Neuronal stem cell (in vitro differentiated cells): ENCODE measurements at regions not wholly inside any gene's neighbourhood (a gene's known extent, or its start where the extent isn't known, plus 50 kb on each side); places are given as distances from the start of the nearest gene placed in this dataset.

Experiments used
- DNase-seq: peaks from one replicate; pipeline ENCODE4 v3.0.0-alpha.2; 2013; ENCODE audit warnings: low spot score
- H2AFZ ChIP-seq: one replicate; pipeline ENCODE4 v1.6.1; 2013; ENCODE audit warnings: mild to moderate bottlenecking, low read length, inconsistent platforms
- H2AK5ac ChIP-seq: 2 replicates; pipeline ENCODE4 v1.6.1; 2013; ENCODE audit warnings: low read depth, mild to moderate bottlenecking, inconsistent platforms, low read length, moderate library complexity, mixed read lengths
- H2BK120ac ChIP-seq: 2 replicates; pipeline ENCODE4 v1.6.1; 2013; ENCODE audit warnings: low read depth, mild to moderate bottlenecking, inconsistent platforms, low read length, moderate library complexity, mixed read lengths
- H2BK12ac ChIP-seq: one replicate; pipeline ENCODE4 v1.6.1; 2013; ENCODE audit warnings: low read length, inconsistent platforms
- H2BK15ac ChIP-seq: 2 replicates; pipeline ENCODE4 v1.6.1; 2013; ENCODE audit warnings: mild to moderate bottlenecking, low read length, inconsistent platforms, mixed read lengths
- H2BK5ac ChIP-seq: one replicate; pipeline ENCODE4 v1.6.1; 2013; ENCODE audit warnings: inconsistent platforms, mild to moderate bottlenecking, low read length, moderate library complexity
- H3K14ac ChIP-seq: one replicate; pipeline ENCODE4 v1.6.1; 2013; ENCODE audit warnings: low read length, inconsistent platforms
- H3K18ac ChIP-seq: 2 replicates; pipeline ENCODE4 v1.6.1; 2013; ENCODE audit warnings: low read length, inconsistent platforms
- H3K23ac ChIP-seq: 2 replicates; pipeline ENCODE4 v1.6.1; 2013; ENCODE audit warnings: low read depth, mild to moderate bottlenecking, mixed read lengths, low read length, inconsistent platforms; ENCODE audit not compliant: poor library complexity
- H3K27ac ChIP-seq: replicated peaks from 3 replicates; pipeline ENCODE4 v1.5.1; 2013; ENCODE audit warnings: low read length, inconsistent platforms
- H3K27me3 ChIP-seq, 3 experiments: 2 replicates each; pipeline ENCODE4 v1.6.1; 2013; ENCODE audit warnings: low read length in 3 of 3, mild to moderate bottlenecking in 2 of 3, inconsistent platforms in 1 of 3, low read depth in 1 of 3, mixed read lengths in 1 of 3, moderate library complexity in 1 of 3; ENCODE audit not compliant: control insufficient read depth in 3 of 3, insufficient read depth in 3 of 3
- H3K36me3 ChIP-seq, 2 donors: replicated peaks in 1 of 2; 2 replicates each; pipeline ENCODE4 v1.6.1; 2013; ENCODE audit warnings: low read length in 2 of 2; ENCODE audit not compliant: control insufficient read depth in 2 of 2, insufficient read depth in 2 of 2
- H3K4ac ChIP-seq: 2 replicates; pipeline ENCODE4 v1.6.1; 2013; ENCODE audit warnings: inconsistent platforms, mild to moderate bottlenecking, low read length, moderate library complexity
- H3K4me1 ChIP-seq, 2 donors: 1 replicate in 1 of 2; 2 replicates in 1 of 2; pipeline ENCODE4 v1.6.1; 2013; ENCODE audit warnings: low read length in 2 of 2, low read depth in 1 of 2; ENCODE audit not compliant: control insufficient read depth in 2 of 2, insufficient read depth in 1 of 2
- H3K4me2 ChIP-seq: one replicate; pipeline ENCODE4 v1.6.1; 2013; ENCODE audit warnings: mild to moderate bottlenecking, low read length, inconsistent platforms; ENCODE audit not compliant: insufficient read depth, poor library complexity, severe bottlenecking
- H3K4me3 ChIP-seq, 2 donors: 2 replicates each; pipeline ENCODE4 v1.5.1; 2013; ENCODE audit warnings: low read length in 2 of 2, mild to moderate bottlenecking in 2 of 2, inconsistent platforms in 1 of 2, moderate library complexity in 1 of 2
- H3K79me1 ChIP-seq: one replicate; pipeline ENCODE4 v1.6.1; 2013; ENCODE audit warnings: low read depth, mild to moderate bottlenecking, inconsistent platforms, low read length, moderate library complexity
- H3K9ac ChIP-seq: one replicate; pipeline ENCODE4 v1.6.1; 2013; ENCODE audit warnings: mild to moderate bottlenecking, low read depth, low read length, inconsistent platforms; ENCODE audit not compliant: poor library complexity
- H3K9me3 ChIP-seq, 2 donors: replicated peaks in 1 of 2; 2 replicates each; pipeline versions ENCODE3 to v1.6.1; 2013; ENCODE audit warnings: low read length in 2 of 2, mild to moderate bottlenecking in 2 of 2, inconsistent platforms in 1 of 2, low read depth in 1 of 2, mixed read lengths in 1 of 2, moderate library complexity in 1 of 2; ENCODE audit not compliant: control insufficient read depth in 2 of 2, insufficient read depth in 1 of 2
- H4K8ac ChIP-seq: one replicate; pipeline ENCODE4 v1.6.1; 2013; ENCODE audit warnings: low read depth, mild to moderate bottlenecking, inconsistent platforms, low read length, moderate library complexity
- H4K91ac ChIP-seq: one replicate; pipeline ENCODE4 v1.6.1; 2013; ENCODE audit warnings: low read length, low read depth, mild to moderate bottlenecking, inconsistent platforms; ENCODE audit not compliant: poor library complexity
- WGBS, 2 donors: extraction: QIAGEN DNeasy Blood & Tissue Kit; methylation state at CpG; one replicate each; pipeline ENCODE4 v1.1.7; 2013; ENCODE audit warnings: missing lambda C conversion rate in 2 of 2, mixed read lengths in 1 of 2; ENCODE audit not compliant: insufficient read length in 2 of 2, insufficient replicate concordance in 1 of 2; ENCODE audit errors: extremely low coverage in 2 of 2; 5-methylcytosine and 5-hydroxymethylcytosine counted together

- Histone ChIP-seq H3K9me3 (no peaks in the 10 kb centered on the region), H3K79me1 (no peaks in the 10 kb centered on the region), H3K4me1 (no peaks in the 10 kb centered on the region), H2AFZ (no peak overlapping the region), H3K27ac (no peak overlapping the region), H3K23ac (no peak overlapping the region), H3K14ac (no peak overlapping the region), H3K4ac (no peak overlapping the region), H3K9ac (no peak overlapping the region), H2BK120ac (no peak overlapping the region), H3K36me3 (no peaks in the 10 kb centered on the region), H2BK12ac (no peak overlapping the region), H2BK5ac (no peak overlapping the region), H3K4me2 (no peak overlapping the region), H4K8ac (no peak overlapping the region), H3K18ac (no peak overlapping the region), H3K4me3 (no peak overlapping the region), H2AK5ac (no peak overlapping the region), H4K91ac (no peak overlapping the region), H2BK15ac (no peak overlapping the region), H3K27me3 (no peaks in the 10 kb centered on the region)
- DNase-seq, result no peak
- WGBS, 2 donors, result no CpG with 5 or more reads among the region's 4 CpGs
These were observed 63.2 kb upstream of the DLX6 start for GRCh38 chr7:96942112-96942511.

GRCh38 chr7:96949766-96950165 is 55.6 kb upstream of the DLX6 start:
- peaks cover 0 to 11% (median 0%) of the 10 kb centered on the region in 3 experiments for H3K27me3 ChIP-seq
- no peak overlapping the region for H3K27ac ChIP-seq
- no peak overlapping the region for H3K14ac ChIP-seq
- no peak overlapping the region for H2BK120ac ChIP-seq
- H4K8ac ChIP-seq, result no peak overlapping the region
- no peaks in the 10 kb centered on the region for H3K4me1 ChIP-seq
- no peak overlapping the region for H2AK5ac ChIP-seq
- no peak overlapping the region for H2AFZ ChIP-seq
- no peak overlapping the region for H4K91ac ChIP-seq
- DNase-seq, result no peak
- no peak overlapping the region for H3K23ac ChIP-seq
- H3K4me2 ChIP-seq, result no peak overlapping the region
- no peak overlapping the region for H3K18ac ChIP-seq
- no peaks in the 10 kb centered on the region for H3K36me3 ChIP-seq
- H3K79me1 ChIP-seq, result no peaks in the 10 kb centered on the region
- no peaks in the 10 kb centered on the region for H3K9me3 ChIP-seq
- H2BK12ac ChIP-seq, result no peak overlapping the region
- no peak overlapping the region for H2BK5ac ChIP-seq
- WGBS, 2 donors, result no CpG with 5 or more reads among the region's 5 CpGs
- H3K4ac ChIP-seq, result no peak overlapping the region
- no peak overlapping the region for H3K9ac ChIP-seq
- no peak overlapping the region for H3K4me3 ChIP-seq
- no peak overlapping the region for H2BK15ac ChIP-seq

- Histone ChIP-seq H2BK15ac (no peak overlapping the region), H3K4me2 (no peak overlapping the region), H4K8ac (no peak overlapping the region), H2AK5ac (no peak overlapping the region), H2BK120ac (no peak overlapping the region), H3K27ac (no peak overlapping the region), H3K4ac (no peak overlapping the region), H3K36me3 (no peaks in the 10 kb centered on the region), H3K23ac (no peak overlapping the region), H3K14ac (no peak overlapping the region), H3K9me3 (no peaks in the 10 kb centered on the region), H2BK12ac (no peak overlapping the region), H2BK5ac (no peak overlapping the region), H3K4me3 (no peak overlapping the region), H3K4me1 (no peaks in the 10 kb centered on the region), H3K9ac (no peak overlapping the region), H3K27me3 (peaks cover 0 to 11% (median 0%) of the 10 kb centered on the region in 3 experiments), H3K18ac (no peak overlapping the region), H3K79me1 (no peaks in the 10 kb centered on the region), H2AFZ (no peak overlapping the region), H4K91ac (no peak overlapping the region)
- no CpG with 5 or more reads among the region's 3 CpGs for whole genome bisulfite sequencing, 2 donors
- DNase-seq, result no peak
These were observed 52.4 kb upstream of the DLX6 start for GRCh38 chr7:96952974-96953391.

- no peak overlapping the region for H4K91ac ChIP-seq
- H2BK5ac ChIP-seq, result no peak overlapping the region
- no peak overlapping the region for H3K18ac ChIP-seq
- no peak overlapping the region for H3K14ac ChIP-seq
- H2BK120ac ChIP-seq, result no peak overlapping the region
- no peaks in the 10 kb centered on the region for H3K9me3 ChIP-seq
- no peak overlapping the region for H4K8ac ChIP-seq
- H3K79me1 ChIP-seq, result no peaks in the 10 kb centered on the region
- no peaks in the 10 kb centered on the region for H3K36me3 ChIP-seq
- no peak overlapping the region for H2BK15ac ChIP-seq
- DNase-seq, result no peak
- no peak overlapping the region for H2AFZ ChIP-seq
- no peak overlapping the region for H3K27ac ChIP-seq
- no peak overlapping the region for H3K9ac ChIP-seq
- no peak overlapping the region for H3K4me2 ChIP-seq
- H3K4me1 ChIP-seq, result no peaks in the 10 kb centered on the region
- peaks cover 0 to 11% (median 0%) of the 10 kb centered on the region in 3 experiments for H3K27me3 ChIP-seq
- no peak overlapping the region for H2AK5ac ChIP-seq
- H3K4me3 ChIP-seq, result no peak overlapping the region
- H3K4ac ChIP-seq, result no peak overlapping the region
- H3K23ac ChIP-seq, result no peak overlapping the region
- no CpG with 5 or more reads among the region's 6 CpGs for WGBS, 2 donors
- no peak overlapping the region for H2BK12ac ChIP-seq
These were observed 51.5 kb upstream of the DLX6 start for GRCh38 chr7:96953676-96954513.
